Lower leg skin (tissue), 3 donors: ENCODE measurements at regions not wholly inside any gene's neighbourhood (a gene's known extent, or its start where the extent isn't known, plus 50 kb on each side); places are given as distances from the start of the nearest gene placed in this dataset.

ENCODE experiments used
- CTCF ChIP-seq, 3 donors: fragments of 450-650 bp; IDR thresholded peaks; one replicate each; pipeline ENCODE4 v1.5.1; 2016; ENCODE audit warnings: antibody characterized with exemption in 3 of 3, mild to moderate bottlenecking in 3 of 3, moderate library complexity in 2 of 3
- POLR2A ChIP-seq, 2 donors: fragments of 450-650 bp; IDR thresholded peaks; one replicate each; pipeline ENCODE4 v1.6.1; 2016 to 2017; ENCODE audit warnings: antibody characterized with exemption in 2 of 2, mild to moderate bottlenecking in 1 of 2, moderate library complexity in 1 of 2

- no peak for TF ChIP-seq CTCF (IDR thresholded peaks at IDR 0.05)
- TF ChIP-seq POLR2A (IDR thresholded peaks at IDR 0.05): no peak
Measured at GRCh38 chr7:142379201-142379885, 121.5 kb upstream of the PRSS58 start.
